IMR-90 (cell line): ENCODE measurements at regions not wholly inside any gene's neighbourhood (a gene's known extent, or its start where the extent isn't known, plus 50 kb on each side); places are given as distances from the start of the nearest gene placed in this dataset.

Experiments
- CEBPB ChIP-seq: IDR thresholded peaks from 2 replicates; pipeline ENCODE4 v1.6.1; 2012; ENCODE audit warnings: low read depth, low read length, improper control_type of control experiment
- CHD1 ChIP-seq: IDR thresholded peaks from 2 replicates; pipeline ENCODE4 v1.6.1; 2012; ENCODE audit warnings: low read depth, low read length, improper control_type of control experiment
- FOS ChIP-seq: fragments of 150-350 bp; IDR thresholded peaks from 2 replicates; pipeline ENCODE4 v1.6.1; 2016; ENCODE audit warnings: low read depth, low read length
- MAFK ChIP-seq: IDR thresholded peaks from 2 replicates; pipeline ENCODE4 v1.6.1; 2012; ENCODE audit warnings: low read depth, low read length, improper control_type of control experiment
- MAZ ChIP-seq: IDR thresholded peaks from 2 replicates; pipeline ENCODE4 v1.6.1; 2012; ENCODE audit warnings: low read depth, mild to moderate bottlenecking, low read length, improper control_type of control experiment, moderate library complexity, borderline replicate concordance
- MXI1 ChIP-seq: IDR thresholded peaks from 2 replicates; pipeline ENCODE4 v1.6.1; 2012; ENCODE audit warnings: low read depth, mild to moderate bottlenecking, low read length, moderate library complexity, borderline replicate concordance
- NFE2L2 ChIP-seq: fragments of 150-350 bp; IDR thresholded peaks from 2 replicates; pipeline ENCODE4 v1.6.1; 2016; ENCODE audit warnings: low read depth, mild to moderate bottlenecking, low read length
- POLR2A ChIP-seq: IDR thresholded peaks from 2 replicates; pipeline ENCODE4 v1.6.1; 2012; ENCODE audit warnings: mild to moderate bottlenecking, low read depth, low read length
- RAD21 ChIP-seq: IDR thresholded peaks from 2 replicates; pipeline ENCODE4 v1.6.1; 2012; ENCODE audit warnings: low read length, improper control_type of control experiment
- RFX5 ChIP-seq: IDR thresholded peaks from 2 replicates; pipeline ENCODE4 v1.8.0; 2012; ENCODE audit warnings: low read depth, mild to moderate bottlenecking, low read length, moderate library complexity
- SMC3 ChIP-seq: fragments of 150-350 bp; IDR thresholded peaks from 2 replicates; pipeline ENCODE4 v1.6.1; 2016; ENCODE audit warnings: low read depth, mild to moderate bottlenecking, antibody characterized with exemption, low read length, moderate library complexity
- TF ChIP-seq, protein P1 (sequence below): conservative IDR thresholded peaks from 2 replicates; pipeline ENCODE4 v1.5.1; 2012; ENCODE audit warnings: mild to moderate bottlenecking, low read depth, low read length, improper control_type of control experiment
- TF ChIP-seq, protein P2 (sequence below): fragments of 150-350 bp; IDR thresholded peaks from 2 replicates; pipeline ENCODE4 v1.6.1; 2016; ENCODE audit warnings: low read depth, mild to moderate bottlenecking, low read length, moderate library complexity, borderline replicate concordance
- TF ChIP-seq, protein P3 (sequence below): fragments of 150-350 bp; IDR thresholded peaks from 2 replicates; pipeline ENCODE4 v1.6.1; 2017; ENCODE audit warnings: mild to moderate bottlenecking, antibody characterized with exemption, low read length, low read depth

GRCh38 chr3:164657631-164658030 lies 420.7 kb downstream of the SI start:
- TF ChIP-seq POLR2A = no peak
- TF ChIP-seq, protein P1, sequence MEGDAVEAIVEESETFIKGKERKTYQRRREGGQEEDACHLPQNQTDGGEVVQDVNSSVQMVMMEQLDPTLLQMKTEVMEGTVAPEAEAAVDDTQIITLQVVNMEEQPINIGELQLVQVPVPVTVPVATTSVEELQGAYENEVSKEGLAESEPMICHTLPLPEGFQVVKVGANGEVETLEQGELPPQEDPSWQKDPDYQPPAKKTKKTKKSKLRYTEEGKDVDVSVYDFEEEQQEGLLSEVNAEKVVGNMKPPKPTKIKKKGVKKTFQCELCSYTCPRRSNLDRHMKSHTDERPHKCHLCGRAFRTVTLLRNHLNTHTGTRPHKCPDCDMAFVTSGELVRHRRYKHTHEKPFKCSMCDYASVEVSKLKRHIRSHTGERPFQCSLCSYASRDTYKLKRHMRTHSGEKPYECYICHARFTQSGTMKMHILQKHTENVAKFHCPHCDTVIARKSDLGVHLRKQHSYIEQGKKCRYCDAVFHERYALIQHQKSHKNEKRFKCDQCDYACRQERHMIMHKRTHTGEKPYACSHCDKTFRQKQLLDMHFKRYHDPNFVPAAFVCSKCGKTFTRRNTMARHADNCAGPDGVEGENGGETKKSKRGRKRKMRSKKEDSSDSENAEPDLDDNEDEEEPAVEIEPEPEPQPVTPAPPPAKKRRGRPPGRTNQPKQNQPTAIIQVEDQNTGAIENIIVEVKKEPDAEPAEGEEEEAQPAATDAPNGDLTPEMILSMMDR = no peak
- TF ChIP-seq, protein P2, sequence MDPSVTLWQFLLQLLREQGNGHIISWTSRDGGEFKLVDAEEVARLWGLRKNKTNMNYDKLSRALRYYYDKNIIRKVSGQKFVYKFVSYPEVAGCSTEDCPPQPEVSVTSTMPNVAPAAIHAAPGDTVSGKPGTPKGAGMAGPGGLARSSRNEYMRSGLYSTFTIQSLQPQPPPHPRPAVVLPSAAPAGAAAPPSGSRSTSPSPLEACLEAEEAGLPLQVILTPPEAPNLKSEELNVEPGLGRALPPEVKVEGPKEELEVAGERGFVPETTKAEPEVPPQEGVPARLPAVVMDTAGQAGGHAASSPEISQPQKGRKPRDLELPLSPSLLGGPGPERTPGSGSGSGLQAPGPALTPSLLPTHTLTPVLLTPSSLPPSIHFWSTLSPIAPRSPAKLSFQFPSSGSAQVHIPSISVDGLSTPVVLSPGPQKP = no peak
- TF ChIP-seq MXI1 = no peak
- TF ChIP-seq, protein P3, sequence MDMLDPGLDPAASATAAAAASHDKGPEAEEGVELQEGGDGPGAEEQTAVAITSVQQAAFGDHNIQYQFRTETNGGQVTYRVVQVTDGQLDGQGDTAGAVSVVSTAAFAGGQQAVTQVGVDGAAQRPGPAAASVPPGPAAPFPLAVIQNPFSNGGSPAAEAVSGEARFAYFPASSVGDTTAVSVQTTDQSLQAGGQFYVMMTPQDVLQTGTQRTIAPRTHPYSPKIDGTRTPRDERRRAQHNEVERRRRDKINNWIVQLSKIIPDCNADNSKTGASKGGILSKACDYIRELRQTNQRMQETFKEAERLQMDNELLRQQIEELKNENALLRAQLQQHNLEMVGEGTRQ = no peak
- no peak for TF ChIP-seq CHD1
- no peak for TF ChIP-seq NFE2L2
- TF ChIP-seq SMC3 = no peak
- no peak for TF ChIP-seq MAFK
- TF ChIP-seq RFX5 = no peak
- TF ChIP-seq MAZ = no peak
- TF ChIP-seq RAD21 = no peak
- TF ChIP-seq FOS = no peak
- no peak for TF ChIP-seq CEBPB
